HG02763 (cell line): ENCODE measurements at regions not wholly inside any gene's neighbourhood (a gene's known extent, or its start where the extent isn't known, plus 50 kb on each side); places are given as distances from the start of the nearest gene placed in this dataset.
"Not testable (repeated sequence)": the region's sequence is repeated elsewhere in the genome, so short reads cannot be mapped to it uniquely, and the experiment has no call there.

Experiments
- ATAC-seq: cut with Tn5 transposase; IDR thresholded peaks from one replicate; pipeline ENCODE4 v1.9.1; 2021; ENCODE audit warnings: mild to moderate bottlenecking, moderate library complexity; ENCODE audit not compliant: unreplicated experiment

DNA sequence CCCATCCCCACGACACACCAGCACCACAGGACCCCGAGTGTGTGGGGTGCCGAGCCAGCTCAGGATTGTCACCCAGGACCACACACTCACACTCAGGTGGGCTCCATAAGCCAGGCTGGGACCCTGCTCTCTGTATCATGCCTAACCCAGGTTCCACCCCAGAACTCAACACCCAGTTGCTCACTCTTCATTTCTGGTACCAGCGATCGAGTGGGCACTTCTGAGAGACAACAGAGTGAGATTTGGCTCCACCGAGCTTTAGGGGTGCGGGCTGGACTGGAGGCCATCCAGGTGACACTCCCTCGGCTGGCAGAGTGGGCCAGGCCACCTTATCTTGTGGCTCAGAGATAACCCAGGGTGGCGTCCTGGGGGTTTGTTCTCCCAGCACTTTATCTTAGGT is 1323.8 kb downstream of the BRD1 start:
- no peak for ATAC-seq

DNA sequence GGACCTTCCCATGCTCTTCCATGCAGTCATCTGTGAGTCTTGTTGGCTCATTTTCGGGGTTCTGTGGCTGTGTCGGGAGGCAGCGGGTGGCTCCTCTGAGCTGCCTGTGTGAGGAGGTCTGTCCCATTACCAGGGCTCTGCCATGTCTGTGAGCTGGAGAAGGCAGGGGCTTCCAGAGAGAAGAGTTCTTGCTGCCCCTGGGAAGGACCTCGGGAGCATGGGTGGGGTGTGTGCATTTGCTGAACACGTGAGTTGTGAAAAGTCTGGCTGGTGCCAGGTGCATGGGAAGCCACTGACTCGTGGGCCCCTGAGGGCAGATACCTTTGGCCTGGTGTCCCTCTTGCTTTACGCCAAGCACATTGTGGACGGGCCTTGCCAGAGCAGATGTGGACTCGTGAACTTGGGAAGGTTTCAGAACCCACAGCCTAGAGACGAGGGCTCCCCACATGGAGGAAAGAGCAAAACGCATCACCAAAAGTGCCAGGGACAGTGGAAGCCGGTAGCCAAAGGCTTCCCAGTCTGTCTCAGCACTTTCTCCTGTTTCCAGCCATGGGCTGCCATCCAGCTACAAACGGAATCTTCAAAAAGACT is 1324.5 kb downstream of the BRD1 start:
- ATAC-seq: no peak

DNA sequence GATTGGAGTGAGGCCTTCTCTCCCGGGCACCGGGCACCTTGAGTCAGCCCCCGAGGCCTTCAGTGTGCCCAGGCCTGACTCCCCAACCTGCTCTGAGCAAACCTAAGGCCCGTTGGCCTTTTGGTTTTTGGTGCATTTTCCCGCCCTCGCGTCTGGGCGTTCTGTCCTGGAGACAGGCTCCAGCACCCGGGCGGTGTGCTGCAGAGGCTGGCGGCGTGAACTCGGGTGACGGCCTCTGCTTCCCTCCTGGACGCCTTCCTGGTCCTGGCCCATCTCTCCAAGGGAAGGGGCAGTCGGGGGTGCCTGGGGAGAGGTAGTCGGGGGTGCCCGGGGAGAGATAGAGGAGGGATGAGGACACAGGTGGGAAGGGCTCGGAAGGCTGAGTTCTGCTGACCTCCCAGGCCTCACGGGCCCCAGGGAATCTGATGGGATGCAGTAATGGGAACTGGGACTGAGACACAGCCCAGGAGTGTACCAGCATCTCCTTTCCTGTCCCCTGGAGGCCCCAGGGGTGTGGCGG is 1326.4 kb downstream of the BRD1 start:
- ATAC-seq: no peak

DNA sequence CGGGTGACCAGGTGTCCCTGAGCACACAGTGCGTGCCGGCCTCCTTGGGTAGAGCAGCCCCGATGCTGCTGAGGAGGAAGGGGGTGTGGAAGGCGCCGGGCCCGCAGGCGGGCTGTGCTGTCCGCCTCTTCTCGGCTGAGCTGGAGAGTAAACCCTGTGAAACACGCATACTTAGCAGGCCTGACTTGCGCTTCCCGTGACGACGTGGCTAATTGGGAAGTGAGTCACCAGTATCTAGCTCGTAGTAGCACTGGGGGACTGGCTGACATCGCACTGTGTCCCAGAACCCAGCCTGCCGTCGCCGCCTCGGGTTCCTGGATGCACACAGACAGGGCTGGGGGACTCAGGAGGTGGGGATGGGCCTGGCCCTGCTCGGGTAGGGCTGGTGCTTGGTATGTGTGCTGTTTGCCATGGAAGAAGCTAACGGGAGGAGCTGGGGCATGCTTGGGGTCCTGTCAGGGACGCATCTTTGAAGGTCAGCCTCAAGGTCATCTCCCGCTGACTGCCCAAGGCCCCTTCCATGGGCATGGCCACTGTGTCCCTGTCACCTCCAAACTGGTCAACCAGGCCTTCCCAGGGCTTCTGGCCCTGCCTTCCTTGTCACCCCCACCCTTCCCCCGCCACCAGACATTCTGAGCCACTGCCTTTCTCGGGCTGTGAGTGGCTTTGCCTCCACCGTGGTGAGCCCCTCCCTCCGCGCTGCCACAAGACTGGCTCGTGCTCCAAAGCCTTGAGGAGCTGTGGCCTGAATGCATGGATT is 1327.0 kb downstream of the BRD1 start:
- ATAC-seq: no peak

DNA sequence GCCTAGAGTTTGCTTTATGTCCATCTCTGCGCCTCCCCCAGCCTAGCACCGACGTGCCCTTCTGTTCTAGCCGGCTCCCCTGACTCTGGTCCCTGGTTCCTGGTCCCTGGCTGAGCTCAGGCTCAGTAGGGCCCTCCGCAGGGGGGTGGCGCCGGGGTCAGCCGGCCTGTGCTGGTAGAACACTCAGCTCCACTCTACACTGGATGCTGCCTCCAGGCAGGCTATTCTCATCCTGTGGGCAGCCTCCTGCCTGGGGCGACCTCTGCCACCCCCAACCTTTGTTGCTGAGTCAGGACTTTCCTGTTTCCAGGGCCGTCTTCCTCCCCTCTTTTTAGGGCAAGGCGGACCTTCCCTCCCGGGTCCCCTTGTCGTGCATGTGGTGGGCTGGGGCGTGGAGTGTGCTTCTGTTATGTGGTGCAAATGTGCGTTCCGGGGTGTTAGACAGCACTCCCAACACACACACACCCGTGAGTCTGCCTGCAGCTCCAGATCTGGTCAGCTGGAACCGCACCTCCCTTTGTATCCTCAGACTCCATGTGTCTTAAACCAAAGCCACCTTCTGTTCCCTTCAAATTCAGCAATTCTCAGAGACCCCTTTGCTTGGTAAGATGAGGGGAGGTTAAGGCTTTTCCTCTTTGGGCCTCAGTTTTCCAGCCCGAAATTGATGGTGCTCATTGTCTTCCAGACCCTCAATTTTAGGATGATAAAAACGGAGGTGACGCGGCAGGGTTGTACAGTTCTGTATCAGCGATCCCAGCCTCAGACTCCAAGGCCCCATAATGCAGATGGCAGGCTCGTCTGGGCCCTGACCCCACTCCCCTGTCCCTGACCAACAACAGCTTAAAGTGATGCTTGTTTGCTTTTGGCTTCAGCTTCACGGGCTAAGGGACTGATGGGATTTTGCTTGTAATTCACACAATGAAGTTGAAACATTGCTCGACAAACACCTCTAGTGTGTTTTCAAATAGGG is 1327.9 kb downstream of the BRD1 start:
- ATAC-seq: no peak

DNA sequence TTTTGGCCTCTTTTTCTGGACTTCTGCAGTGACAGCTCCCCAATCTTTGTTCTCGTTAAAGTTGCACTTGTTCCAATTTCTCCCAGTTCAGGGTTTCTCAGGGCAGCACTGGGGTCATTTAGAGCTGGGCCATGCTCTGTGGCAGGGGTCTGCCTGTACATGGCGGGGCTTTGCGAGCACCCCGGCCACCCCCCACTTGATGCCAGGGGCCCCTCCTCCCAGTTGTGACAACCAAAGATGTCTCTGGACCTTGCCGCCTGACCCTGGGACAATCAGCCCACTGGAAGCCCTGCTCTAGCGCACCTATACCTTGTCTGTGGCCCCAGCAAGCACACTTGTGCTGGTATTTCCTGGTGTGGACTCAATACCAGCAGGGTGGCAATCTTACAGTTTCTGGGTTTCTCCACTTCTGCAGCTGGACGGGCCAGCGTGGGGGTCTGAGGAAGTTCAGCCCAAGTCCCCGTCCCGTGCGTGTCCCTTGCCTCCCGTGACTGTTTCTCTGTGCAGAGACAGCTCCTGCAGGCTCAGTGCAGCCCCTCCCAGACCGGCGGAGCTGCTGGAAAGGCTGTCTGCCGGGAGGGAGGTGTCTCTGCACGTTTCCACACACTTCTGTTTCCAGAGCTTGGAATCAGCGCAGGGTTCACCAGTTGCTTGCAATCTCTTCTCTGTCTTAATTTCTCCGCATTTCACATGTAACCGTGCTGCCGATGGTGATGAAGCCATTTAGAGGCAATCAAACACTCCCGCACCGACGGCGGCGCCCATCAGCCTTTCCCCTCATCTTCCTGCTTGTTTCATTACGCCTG is 1328.9 kb downstream of the BRD1 start:
- no peak for ATAC-seq

DNA sequence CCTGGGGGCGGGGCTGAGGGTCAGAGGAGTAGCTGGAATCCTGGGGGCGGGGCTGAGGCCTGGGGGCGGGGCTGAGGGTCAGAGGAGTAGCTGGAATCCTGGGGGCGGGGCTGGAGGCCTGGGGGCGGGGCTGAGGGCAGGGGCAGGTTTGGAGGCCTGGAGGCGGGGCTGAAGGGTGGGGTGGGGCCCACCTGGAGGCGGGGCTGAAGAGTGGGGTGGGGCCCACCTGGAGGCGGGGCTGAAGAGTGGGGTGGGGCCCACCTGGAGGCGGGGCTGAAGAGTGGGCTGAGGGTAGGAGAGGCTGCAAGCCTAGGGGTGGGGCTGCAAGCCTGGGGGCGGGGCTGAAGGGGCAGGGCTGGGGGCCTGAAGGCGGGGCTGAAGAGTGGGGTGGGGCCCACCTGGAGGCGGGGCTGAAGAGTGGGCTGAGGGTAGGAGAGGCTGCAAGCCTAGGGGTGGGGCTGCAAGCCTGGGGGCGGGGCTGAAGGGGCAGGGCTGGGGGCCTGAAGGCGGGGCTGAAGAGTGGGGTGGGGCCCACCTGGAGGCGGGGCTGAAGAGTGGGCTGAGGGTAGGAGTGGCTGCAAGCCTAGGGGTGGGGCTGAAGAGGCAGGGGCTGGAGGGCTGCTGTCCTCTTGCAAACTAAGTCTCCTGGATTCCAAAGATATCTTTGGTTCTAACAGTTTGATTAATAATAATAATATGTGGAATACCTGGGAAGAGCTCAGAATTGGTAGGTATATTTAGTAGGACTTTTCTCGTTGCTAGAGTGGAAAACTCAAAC is 1329.7 kb downstream of the BRD1 start:
- not testable (repeated sequence) for ATAC-seq

DNA sequence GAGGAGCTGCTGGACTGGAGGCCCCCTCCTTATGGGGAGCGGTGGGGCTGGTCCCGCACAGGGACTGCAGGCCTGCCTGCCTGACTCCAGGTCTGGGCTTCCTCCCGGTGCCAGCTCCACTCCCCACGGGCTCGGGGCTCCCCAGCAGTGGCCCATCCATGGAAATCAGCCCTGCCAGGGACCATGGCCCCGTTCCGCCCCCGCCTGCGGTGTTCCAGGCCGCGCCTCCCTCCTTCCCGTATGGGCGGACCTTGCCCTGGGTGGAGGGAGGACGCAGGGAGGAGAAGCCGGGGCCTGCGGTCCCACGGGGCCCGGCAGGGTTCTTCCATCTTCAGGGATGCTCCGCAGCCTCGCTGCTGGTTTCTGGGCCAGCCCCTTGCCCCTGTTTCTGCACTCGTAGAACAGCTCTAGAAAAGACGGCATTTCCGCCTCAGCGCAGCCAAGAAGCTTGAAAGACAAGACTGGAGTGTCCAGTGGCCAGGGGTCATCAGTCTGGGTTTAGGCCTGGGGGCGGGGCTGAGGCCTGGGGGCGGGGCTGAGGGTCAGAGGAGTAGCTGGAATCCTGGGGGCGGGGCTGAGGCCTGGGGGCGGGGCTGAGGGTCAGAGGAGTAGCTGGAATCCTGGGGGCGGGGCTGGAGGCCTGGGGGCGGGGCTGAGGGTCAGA is 1330.6 kb downstream of the BRD1 start:
- no peak for ATAC-seq

DNA sequence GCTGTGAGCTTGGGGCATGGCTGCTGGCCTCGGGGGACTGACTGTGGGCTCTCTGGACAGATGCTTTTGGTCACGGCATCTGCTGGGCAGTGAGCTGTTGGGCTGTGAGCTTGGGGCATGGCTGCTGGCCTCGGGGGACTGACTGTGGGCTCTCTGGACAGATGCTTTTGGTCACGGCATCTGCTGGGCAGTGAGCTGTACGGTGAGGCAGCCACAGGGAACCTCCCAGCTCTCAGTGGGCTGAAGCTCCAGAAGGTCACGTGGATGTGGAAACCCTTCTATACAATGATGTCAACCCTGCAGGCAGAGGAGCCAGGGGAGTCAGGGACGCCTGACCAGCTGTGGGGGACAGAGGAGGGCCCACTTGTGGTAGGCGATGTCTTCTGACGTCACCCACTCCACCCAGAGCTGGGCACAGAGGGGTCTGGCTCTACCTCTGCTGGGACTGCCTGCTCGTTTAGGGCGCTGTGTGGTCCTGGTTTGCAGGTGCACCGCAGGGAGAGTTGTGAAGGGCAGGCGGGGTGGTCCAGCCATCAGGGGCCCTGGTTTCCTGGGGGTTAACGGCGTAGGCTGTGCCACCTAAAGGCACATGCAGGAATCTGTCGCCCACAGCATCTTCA is 1331.3 kb downstream of the BRD1 start:
- no peak for ATAC-seq

DNA sequence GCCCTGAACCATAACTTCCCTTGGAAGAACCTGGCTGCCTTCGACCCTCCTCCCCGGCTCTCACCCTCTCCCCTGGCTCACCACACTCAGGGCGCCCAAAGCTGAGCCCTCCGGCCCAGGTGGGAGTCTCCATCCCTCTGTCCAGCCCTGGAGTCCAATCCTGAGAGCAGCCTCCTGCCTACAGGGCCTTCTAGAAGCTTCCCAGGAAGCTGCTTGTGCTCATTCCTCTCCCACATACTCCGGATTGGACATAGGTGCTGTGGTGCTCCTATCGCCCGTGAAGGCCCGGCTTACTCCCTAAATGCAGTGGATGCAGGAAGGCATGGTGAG is 1332.0 kb downstream of the BRD1 start:
- ATAC-seq: no peak

DNA sequence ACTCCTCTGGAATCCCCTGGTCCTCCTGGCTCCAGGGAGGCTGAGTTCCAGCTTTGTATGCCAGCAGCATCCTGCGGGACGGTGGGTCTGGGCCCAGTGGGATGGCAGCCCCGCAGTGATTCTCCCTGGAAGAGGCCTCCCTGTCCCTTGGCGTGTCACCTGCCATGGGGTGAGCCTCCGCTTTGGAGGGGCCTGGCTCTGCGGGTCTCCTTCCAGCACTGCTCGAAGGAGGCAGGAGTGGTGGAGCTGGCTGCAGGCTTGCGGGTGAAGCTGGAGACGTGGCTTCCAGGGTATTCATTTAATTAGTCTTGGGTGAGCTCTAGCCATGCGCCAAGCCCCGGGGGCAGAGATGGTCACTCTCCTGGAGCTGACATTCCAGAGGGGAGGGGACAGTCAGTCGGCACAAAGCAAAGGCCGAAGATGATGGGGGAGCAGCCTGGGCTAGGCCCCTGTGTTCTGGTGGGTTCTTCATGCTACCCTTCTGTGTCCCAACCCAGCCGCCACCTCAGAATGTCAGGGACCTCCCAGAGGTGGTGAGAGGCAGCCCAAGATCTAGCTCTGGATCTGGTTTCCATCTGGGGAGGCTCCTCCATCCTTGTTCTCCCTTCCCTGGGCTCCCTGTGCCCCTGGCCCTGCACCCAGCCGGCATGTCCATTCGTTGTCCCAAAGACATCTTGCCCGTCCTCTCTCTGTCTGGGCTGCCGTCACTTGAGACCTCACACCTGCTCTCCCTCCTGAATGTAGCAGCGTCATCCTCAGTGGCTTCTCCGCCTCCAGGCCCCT is 1332.5 kb downstream of the BRD1 start:
- ATAC-seq: no peak

DNA sequence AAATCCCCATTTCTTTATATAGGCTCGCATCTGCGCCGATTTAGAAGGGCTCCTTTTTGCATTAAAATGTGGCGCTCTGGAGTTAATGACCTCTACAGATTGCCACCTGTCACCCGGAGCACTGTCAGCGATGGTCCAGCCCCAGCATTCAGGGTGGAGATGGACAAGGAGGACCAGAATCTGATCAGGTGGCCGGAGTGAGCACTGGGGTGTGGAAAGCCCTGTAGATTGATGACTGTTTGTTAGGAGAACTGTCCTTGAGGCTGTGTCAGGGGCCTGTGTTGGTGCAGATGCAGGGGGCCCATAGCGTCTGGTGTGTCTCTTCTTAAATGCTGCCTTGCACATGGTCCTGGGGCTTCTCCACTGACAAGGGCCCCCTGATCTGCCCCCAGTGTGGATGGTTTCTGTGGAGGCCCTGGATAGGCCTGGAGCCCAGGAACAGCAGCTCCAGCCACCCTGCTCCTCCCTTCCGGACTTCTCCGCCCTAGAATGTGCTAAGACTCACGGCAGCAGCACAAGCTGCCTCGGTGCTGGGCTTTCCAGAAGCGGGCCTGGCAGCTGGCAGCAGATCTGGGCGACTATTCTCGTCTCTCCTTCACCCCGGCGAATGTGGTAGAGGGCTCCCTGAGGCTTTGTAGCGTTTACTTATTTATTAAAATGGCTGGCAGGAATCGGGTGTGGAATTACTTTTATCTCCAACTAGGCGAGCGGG is 1333.3 kb downstream of the BRD1 start:
- ATAC-seq: no peak

DNA sequence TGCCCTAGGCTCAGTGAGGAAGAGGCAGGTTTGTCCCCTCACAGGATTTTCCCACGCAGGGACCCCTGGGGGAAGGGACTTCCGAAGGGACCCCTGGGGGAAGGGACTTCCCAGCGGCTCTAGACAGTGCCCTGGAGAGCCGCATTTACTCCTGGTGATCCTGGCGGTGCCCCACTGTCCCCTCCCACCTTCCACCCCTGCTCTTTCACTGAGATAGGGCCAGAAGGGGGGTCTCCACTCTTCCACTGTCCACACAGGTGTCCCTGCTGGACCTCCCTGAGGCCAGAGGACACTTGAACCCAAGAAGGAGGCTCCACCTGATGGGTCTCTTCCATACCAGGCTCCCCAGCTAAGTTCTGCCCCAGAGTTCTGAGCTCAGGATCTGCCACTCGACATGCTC is 1333.9 kb downstream of the BRD1 start:
- no peak for ATAC-seq

DNA sequence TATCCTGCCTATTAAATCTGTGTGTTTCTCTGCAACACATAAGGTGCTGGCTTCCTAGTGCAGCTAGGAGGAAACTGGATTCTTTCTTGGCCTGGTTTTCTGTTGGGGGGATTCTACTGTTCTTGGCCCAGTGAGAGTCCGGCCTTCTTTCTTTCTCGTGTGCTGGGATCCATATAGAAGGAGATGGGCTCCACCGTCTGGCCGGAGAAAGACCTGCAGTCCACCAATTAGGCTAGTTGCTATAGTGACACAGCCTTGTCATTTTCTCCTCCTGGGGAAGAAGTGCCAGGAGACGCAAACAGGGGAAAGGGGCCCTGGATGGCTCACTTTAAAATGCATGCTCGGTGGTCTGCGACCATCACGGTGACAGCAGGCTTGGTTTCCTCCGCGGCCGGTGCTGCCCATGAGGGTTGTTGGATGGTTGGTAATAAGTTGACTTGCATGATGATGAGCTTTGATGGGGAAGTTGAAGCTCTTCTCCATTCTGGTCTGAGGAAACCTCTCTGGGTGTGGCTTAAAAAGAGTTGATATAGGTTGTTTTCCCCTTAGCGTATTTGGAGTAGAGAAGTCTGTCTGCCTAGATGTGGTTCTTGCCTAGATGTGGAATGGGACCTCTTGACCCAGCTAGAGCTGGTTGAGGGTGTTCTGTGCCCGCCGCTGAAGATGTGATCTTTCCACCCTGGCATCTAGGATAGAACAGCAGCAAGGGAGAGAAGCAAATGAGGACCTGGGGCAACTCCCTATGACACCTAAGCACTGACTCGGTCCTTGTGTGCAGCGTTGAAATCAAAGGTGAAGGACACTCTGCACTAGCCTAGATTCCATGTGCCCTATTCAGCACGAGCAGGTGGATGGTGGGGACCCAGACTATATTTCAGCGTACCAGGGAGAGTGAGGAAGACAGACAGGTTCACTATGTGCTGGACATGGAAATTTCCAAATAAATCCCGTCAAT is 1335.0 kb downstream of the BRD1 start:
- ATAC-seq: no peak

DNA sequence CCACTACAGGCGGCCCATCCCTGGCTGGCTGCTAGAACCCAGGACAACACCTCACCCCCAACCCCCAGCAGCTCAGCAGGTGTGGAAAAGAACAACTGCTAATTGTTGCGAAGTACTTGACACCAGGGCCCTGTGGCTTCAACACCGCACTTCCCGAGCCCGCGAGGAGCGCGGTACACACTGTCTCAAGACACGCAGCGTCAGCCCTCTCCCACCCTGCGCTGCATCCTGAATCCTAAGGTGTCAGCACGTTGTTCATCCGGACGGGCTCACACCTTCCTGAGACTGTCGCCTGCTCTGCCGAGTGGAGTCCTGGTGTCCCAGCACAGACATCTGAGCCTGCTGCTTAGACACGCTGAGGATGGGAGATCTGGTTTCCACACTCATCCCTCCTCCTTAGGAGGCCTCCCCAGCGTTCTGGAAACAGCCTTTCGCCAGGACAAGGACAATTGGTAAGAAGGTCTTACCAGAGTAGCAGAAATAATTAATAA is 1336.2 kb downstream of the BRD1 start:
- ATAC-seq: no peak
